ENCODE measurements at regions not wholly inside any gene's neighbourhood (a gene's known extent, or its start where the extent isn't known, plus 50 kb on each side); places are given as distances from the start of the nearest gene placed in this dataset.
"Not testable (repeated sequence)": the region's sequence is repeated elsewhere in the genome, so short reads cannot be mapped to it uniquely, and the experiment has no call there.

DNA sequence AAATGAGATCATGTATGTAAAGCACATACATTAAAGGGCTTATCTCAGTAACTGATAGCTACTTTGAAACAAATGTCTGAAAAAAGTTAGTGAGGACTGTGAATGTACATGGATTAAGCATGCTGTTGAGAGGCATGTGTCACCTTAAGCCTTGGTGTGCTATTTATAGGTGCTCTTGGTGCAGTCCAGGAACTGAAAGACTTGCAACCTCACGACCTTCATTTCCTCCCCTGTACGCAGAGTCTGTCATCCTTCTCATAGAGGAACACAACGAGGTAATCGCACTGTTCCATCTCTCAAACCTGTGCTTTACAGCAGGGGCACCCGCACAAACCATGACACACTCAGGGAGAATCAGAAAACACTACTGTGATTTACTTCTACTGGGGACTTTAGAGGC lies 65.6 kb downstream of the UFM1 start:
- Histone ChIP-seq H3K4me1 (no peaks in the 10 kb centered on the region), H3K27me3 (no peaks in the 10 kb centered on the region; the same call in 1 of the 2 replicates), H3K4me3 (no peak overlapping the region), H3K9me3 (replicated peaks) (no peaks in the 10 kb centered on the region), H3K27ac (no peak overlapping the region), H3K36me3 (no peaks in the 10 kb centered on the region)
- no peak for DNase-seq

DNA sequence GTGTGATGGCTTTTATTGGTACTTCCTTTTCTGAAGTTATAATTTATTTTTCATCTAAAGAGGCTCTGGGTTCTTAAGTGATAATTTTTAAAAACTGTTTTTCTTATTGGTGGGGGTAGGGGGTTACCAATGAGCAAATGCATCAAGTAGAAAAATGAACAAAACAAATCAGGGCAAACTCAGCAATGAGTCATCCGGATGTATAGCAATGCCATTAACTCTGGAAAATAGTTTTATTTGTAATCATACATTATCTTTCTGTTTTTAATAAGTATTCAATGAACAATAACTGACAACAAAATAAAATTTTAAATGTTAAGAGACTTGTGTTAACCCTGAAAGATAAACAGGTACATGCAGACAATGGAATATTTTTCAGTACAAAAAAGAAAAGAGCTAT lies 67.6 kb downstream of the UFM1 start:
- no peak for DNase-seq
- Histone ChIP-seq H3K4me3 (no peak overlapping the region), H3K27ac (no peak overlapping the region), H3K4me1 (no peaks in the 10 kb centered on the region), H3K36me3 (no peaks in the 10 kb centered on the region), H3K9me3 (replicated peaks) (no peaks in the 10 kb centered on the region), H3K27me3 (no peaks in the 10 kb centered on the region; the same call in 1 of the 2 replicates)

DNA sequence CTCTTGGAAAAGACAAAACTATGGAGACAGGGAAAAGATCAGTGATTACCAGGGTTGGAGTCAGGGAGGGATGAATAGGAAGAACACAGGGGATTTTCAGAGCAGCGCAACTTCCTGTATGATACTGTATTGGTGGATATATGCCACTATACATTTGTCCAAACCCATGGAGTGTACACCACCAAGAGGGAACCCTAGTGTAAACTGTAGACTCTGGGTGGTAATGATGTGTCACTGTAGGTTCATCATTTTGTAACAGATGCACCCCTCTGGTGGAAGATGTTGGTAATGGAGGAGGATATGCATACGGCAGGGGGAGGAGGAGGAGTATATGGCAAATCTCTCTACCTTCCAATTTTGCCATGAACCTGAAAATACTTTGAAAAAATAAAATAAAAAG lies 68.1 kb downstream of the UFM1 start:
- Histone ChIP-seq H3K36me3 (no peaks in the 10 kb centered on the region), H3K9me3 (replicated peaks) (no peaks in the 10 kb centered on the region), H3K4me1 (no peaks in the 10 kb centered on the region), H3K27me3 (no peaks in the 10 kb centered on the region; the same call in 1 of the 2 replicates), H3K4me3 (no peak overlapping the region), H3K27ac (no peak overlapping the region)
- DNase-seq = peak in 1 of 2 experiments; percentile 38

DNA sequence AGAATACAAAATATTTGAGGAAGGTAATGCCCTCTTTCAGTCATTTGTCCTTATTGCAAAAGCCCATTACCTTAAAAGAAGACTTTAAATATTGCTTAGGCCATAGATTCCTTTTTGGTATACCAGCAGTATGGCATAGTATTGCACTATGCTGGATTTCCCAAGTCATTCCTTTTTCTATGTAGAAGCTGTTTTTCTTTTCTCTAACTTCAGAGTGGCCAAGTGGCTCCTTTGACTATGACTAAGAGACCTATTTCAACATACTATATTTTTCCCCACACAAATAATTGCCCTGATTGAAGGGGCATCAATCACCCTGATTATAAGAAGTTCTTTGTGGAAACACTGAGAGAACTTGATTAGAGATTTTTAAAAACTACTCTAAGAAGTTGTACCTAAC lies 68.6 kb downstream of the UFM1 start:
- no peaks in the 10 kb centered on the region for H3K9me3 ChIP-seq (replicated peaks)
- H3K27ac ChIP-seq = no peak overlapping the region
- no peak overlapping the region for H3K4me3 ChIP-seq
- no peak for DNase-seq
- H3K4me1 ChIP-seq = no peaks in the 10 kb centered on the region
- no peaks in the 10 kb centered on the region for H3K36me3 ChIP-seq
- no peaks in the 10 kb centered on the region; the same call in 1 of the 2 replicates for H3K27me3 ChIP-seq

DNA sequence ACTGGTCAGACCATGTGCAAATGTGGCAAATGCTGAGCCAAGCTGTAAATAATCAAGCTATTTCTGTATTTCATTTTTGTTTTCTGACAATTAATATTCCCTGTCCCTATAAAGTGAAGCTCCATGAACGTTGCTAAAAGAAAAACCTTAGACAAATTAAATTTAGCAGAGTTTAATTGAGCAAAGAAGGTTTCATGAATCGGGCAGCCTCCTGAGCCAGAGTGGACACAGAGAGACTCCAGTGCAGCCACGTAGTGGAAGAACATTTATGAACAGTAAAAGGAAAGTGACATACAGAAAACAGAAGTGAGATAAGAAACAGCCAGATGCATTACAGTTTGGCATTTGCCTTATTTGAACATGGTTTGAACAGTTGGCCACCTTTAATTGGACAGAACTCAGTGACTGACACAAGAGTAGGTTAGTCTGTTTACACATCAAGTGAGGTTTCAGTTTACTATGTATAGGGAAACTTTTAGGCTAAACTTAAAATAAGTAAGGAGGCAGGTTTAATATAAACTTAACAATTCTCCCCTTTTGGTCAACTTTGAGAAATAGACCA lies 69.7 kb downstream of the UFM1 start:
- Histone ChIP-seq H3K4me3 (no peak overlapping the region), H3K27me3 (no peaks in the 10 kb centered on the region; the same call in 1 of the 2 replicates), H3K27ac (no peak overlapping the region), H3K4me1 (no peaks in the 10 kb centered on the region), H3K36me3 (no peaks in the 10 kb centered on the region), H3K9me3 (replicated peaks) (no peaks in the 10 kb centered on the region)
- no peak for DNase-seq

DNA sequence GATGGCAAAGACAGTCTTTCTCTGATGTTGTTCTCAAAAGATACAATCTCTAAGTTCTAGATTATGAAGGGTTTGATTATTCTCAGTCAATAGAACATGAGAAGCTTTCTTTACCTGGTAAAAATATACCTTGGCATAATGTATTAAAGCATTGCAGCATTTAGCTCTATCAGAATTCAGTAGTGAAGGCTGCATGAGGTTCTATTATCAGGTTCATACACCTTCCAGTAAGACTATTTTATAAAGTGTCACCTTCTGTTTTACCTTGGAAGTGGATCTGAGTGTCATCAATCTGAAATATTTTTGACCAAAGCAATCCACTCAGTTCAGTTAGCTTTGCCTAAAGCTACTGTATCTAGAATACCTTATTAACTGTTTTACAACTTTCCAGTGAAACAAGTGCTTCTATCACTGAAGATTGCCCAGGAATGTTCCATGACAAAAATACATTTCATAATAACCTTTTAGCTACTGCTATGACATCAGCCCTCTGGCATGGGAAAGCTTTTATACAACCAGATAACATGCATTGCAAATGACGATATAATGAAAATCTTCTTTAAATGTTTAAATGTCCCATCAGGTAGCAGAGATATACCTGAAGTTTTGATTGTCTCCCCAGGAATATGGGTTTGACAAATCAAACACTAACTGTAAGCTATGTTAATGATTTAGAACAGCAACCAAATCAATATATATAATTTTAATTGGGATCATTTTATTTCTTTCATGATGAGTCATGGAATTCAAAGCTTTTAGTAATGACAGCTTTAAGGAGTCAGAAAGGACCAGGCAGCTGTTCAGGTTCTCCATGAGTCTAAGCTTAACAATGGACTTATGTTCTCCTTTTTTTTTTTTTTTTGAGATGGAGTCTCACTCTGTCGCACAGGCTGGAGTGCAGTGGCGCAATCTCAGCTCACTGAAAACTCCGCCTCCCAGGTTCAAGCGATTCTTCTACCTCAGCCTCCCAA lies 72.2 kb downstream of the UFM1 start:
- no peaks in the 10 kb centered on the region for H3K36me3 ChIP-seq
- no peaks in the 10 kb centered on the region for H3K4me1 ChIP-seq
- DNase-seq = peak in 1 of 2 experiments; percentile 24
- no peaks in the 10 kb centered on the region for H3K27me3 ChIP-seq
- H3K4me3 ChIP-seq = no peak overlapping the region
- H3K27ac ChIP-seq = no peak overlapping the region
- no peaks in the 10 kb centered on the region for H3K9me3 ChIP-seq (replicated peaks)

DNA sequence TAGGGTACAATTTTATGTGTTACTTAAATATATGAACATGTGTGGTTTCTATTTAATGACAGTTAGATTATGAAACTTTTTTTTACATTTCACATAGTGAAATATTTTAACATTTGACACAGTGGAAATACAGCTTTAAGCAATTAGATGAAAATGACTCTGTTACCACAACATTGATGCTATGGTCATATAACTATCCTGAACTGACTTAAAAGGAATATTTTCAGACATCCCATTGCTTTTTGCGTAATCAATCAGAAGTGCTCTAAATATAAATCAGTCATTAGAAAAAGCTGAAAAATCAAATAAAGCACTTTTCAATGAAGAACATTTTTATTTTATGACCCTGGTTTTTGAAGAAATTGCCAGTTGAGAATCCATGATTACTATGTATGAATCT lies 80.3 kb downstream of the UFM1 start:
- Histone ChIP-seq H3K4me3 (no peak overlapping the region), H3K27me3 (no peaks in the 10 kb centered on the region), H3K27ac (no peak overlapping the region), H3K36me3 (no peaks in the 10 kb centered on the region), H3K9me3 (replicated peaks) (no peaks in the 10 kb centered on the region), H3K4me1 (no peaks in the 10 kb centered on the region)
- no peak for DNase-seq

DNA sequence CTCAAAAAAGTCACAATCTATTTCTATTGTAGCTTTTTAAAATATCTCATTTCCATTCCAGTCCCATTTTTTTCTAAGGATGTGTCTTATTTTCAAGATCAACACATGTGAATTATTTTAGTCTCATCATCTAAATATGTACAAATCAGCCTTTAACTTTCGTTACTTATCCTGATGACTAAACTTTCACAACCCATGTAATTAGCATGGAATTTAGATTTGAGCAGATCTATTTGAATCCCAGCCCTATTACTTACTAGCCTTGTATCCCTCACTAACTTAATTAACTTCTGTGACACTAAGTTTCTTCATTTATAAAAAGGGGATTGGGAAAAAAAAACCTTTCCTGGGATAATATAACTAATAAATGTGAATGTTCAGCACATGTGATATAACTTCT lies 81.1 kb downstream of the UFM1 start:
- H3K27me3 ChIP-seq = no peaks in the 10 kb centered on the region
- no peak overlapping the region for H3K27ac ChIP-seq
- H3K4me1 ChIP-seq = no peaks in the 10 kb centered on the region
- H3K36me3 ChIP-seq = no peaks in the 10 kb centered on the region
- H3K9me3 ChIP-seq (replicated peaks) = no peaks in the 10 kb centered on the region
- no peak for DNase-seq
- H3K4me3 ChIP-seq = no peak overlapping the region

DNA sequence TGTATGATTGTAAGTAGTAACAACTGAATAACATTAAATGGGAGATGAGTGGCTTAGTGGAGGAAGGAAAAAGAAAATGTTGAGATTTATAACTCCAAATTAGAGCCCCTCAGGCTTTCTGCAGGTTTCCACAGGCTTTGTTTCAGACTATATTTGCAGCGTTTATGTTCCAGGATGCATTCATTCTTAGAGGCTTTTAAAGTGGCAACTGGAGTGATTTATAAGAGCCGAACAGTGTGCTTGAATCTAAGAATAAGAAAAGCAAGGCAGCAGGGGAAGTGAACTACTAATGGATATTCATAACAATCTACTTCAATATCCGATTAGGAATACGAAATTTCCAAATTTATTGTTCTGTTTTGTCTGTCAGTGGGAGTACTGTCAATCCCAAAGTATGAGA lies 91.0 kb downstream of the UFM1 start:
- no peak overlapping the region for H3K27ac ChIP-seq
- no peak overlapping the region for H3K4me3 ChIP-seq
- no peaks in the 10 kb centered on the region for H3K9me3 ChIP-seq (replicated peaks)
- no peak for DNase-seq
- no peaks in the 10 kb centered on the region for H3K36me3 ChIP-seq
- H3K4me1 ChIP-seq = no peaks in the 10 kb centered on the region
- H3K27me3 ChIP-seq = no peaks in the 10 kb centered on the region

DNA sequence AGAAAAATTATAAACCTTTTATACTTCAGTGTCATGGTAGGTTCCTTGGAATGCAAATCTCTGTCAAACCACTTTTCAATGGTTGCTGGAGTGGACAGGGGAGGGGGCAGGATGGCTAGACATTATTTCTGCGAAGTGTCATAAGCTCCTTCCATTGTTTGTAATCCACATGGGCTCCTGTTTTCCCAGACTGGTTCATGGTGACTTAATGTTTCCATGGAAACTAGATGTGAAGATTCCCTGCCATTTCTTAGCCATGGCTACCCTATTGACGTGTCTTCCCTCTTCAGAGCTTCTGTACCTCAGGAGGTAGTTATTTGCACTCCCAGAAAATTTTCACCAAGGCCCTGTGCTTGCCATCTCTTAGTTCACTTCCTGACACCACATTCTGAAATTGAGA lies 95.3 kb downstream of the UFM1 start:
- H3K36me3 ChIP-seq = no peaks in the 10 kb centered on the region
- H3K4me3 ChIP-seq = no peak overlapping the region
- H3K27ac ChIP-seq = no peak overlapping the region
- no peak for DNase-seq
- H3K27me3 ChIP-seq = no peaks in the 10 kb centered on the region
- H3K9me3 ChIP-seq (replicated peaks) = no peaks in the 10 kb centered on the region; the same call in 1 of the 2 replicates
- no peaks in the 10 kb centered on the region for H3K4me1 ChIP-seq

DNA sequence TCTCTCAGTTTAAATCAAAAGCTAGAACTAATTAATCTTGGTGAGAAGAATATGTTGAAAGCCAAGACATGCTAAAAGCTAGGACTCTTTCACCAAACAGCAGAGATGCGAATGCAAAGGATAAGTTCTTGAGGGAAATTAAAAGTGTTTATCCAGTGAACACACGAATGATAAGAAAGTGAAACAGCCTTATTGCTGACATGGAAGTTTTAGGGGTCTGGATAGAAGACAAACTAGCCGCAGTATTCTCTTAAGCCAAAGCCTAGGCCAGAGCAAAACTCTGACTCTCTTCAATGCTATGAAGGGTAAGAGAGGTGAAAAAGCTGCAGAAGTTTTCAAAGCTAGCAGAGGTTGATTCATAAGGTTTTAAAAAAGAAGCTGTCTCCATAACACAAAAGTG lies 103.0 kb downstream of the UFM1 start:
- no peak overlapping the region for H3K27ac ChIP-seq

DNA sequence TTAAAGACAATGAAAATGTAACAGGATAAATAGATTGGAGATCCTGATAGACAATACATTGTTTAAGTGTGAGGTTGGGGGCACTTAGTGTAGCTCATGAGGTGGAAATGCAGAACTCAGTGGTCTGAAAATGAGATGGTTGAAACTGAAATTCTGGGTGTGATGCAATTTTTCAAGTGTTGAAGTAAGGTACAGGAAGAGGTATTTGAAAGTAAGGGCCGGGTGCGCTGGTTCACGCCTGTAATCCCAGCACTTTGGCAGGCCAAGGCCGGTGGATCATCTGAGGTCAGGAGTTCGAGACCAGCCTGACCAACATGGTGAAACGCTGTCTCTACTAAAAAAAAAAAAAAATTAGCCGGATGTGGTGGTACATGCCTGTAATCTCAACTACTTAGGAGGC lies 113.0 kb downstream of the UFM1 start:
- H3K4me1 ChIP-seq = no peaks in the 10 kb centered on the region
- no peaks in the 10 kb centered on the region for H3K36me3 ChIP-seq
- no peaks in the 10 kb centered on the region for H3K9me3 ChIP-seq (replicated peaks)
- H3K27me3 ChIP-seq = no peaks in the 10 kb centered on the region
- H3K4me3 ChIP-seq = no peak overlapping the region
- no peak for DNase-seq
- no peak overlapping the region for H3K27ac ChIP-seq

More for the DNA sequence above, 103.0 kb downstream of the UFM1 start:
- Histone ChIP-seq H3K36me3 (no peaks in the 10 kb centered on the region), H3K4me1 (no peaks in the 10 kb centered on the region), H3K9me3 (replicated peaks) (no peaks in the 10 kb centered on the region; the same call in 1 of the 2 replicates), H3K4me3 (no peak overlapping the region), H3K27me3 (no peaks in the 10 kb centered on the region)
- DNase-seq = no peak

DNA sequence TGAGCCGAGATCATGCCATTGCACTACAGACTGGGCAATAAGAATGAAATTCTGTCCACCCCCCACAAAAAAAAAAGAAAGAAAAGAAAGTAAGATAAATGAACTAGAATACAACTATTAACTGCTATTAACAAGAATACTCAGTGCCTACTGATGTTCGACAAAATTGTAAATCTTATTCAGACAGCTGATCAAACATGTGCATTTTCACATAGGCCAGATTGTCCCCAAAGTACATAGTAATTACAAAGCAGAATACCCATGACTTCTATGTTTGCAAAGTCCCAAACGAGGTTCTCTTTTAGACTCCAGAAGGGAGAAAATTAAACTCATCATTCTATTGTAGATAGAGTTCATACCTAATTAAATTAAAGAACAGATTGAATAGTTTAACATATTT lies 113.4 kb downstream of the UFM1 start:
- Histone ChIP-seq H3K27me3 (no peaks in the 10 kb centered on the region), H3K36me3 (no peaks in the 10 kb centered on the region), H3K4me3 (no peak overlapping the region)

DNA sequence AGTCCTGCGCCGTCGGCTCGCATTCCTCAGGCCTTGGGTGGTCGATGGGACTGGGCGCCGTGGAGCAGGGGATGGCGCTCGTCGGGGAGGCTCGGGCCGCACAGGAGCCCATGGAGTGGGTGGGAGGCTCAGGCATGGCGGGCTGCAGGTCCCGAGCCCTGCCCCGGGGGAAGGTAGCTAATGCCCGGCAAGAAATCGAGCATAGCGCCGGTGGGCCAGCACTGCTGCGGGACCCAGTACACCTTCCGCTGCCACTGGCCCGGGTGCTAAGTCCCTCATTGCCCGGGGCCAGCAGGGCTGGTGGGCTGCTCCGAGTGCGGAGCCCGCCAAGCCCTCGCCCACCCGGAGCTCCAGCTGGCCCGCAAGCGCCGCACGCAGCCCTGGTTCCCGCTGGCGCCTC lies 122.8 kb downstream of the UFM1 start:
- DNase-seq; H3K4me3 ChIP-seq; H3K36me3 ChIP-seq; H3K4me1 ChIP-seq; H3K27ac ChIP-seq; H3K27me3 ChIP-seq; H3K9me3 ChIP-seq (replicated peaks): not testable (repeated sequence)

More for the DNA sequence above, 113.4 kb downstream of the UFM1 start:
- H3K27ac ChIP-seq = no peak overlapping the region
- no peaks in the 10 kb centered on the region for H3K4me1 ChIP-seq
- no peaks in the 10 kb centered on the region for H3K9me3 ChIP-seq (replicated peaks)
- DNase-seq = no peak

DNA sequence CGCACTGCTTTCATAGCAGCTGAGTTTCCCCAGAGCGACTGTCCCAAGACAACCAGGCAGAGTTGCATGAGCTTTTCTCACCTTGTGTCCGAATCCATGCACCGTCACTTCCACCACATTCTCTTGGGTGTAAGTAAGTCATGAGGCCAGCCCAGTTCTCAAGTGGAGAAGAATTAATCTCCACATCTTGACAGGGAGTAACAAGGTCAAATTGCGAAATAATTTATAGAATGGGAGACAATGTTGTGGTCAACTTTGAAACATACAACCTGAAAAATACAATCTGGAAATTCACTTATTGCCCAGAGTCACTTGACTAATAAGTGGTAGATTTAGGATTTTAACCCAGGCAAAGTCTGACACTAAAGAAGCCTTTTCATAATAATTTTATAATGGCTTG lies 123.7 kb downstream of the UFM1 start:
- no peaks in the 10 kb centered on the region for H3K4me1 ChIP-seq
- no peak for DNase-seq
- no peaks in the 10 kb centered on the region for H3K36me3 ChIP-seq
- no peak overlapping the region for H3K27ac ChIP-seq
- H3K4me3 ChIP-seq = no peak overlapping the region
- H3K27me3 ChIP-seq = no peaks in the 10 kb centered on the region
- no peaks in the 10 kb centered on the region for H3K9me3 ChIP-seq (replicated peaks)

All from SJCRH30 (cell line).